GM19025 (cell line): ENCODE measurements at regions not wholly inside any gene's neighbourhood (a gene's known extent, or its start where the extent isn't known, plus 50 kb on each side); places are given as distances from the start of the nearest gene placed in this dataset.

ENCODE experiments used
- ATAC-seq: cut with Tn5 transposase; IDR thresholded peaks from one replicate; pipeline ENCODE4 v1.9.1; 2021; ENCODE audit warnings: mild to moderate bottlenecking, low read depth, moderate library complexity; ENCODE audit not compliant: unreplicated experiment

DNA sequence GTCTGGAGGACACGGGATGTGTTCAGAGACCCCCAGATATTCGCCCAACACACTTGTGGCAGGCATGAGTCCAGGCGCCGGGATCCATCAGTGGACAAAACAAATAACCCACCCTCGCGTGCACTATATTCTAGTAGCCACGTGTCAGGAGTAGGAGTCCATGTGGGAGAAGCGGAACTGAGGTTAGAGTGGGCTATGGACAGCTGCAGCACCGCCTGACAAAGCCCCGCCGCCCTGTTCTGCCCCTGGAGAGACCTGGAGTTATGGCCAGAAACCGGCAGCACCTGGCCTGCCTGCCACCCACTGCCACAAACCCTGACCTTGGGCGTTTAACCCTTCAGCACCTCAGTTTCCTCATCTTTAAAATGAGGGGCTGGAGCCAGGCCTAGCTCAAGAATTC lies 181.0 kb upstream of the RNF32 start:
- ATAC-seq = no peak

DNA sequence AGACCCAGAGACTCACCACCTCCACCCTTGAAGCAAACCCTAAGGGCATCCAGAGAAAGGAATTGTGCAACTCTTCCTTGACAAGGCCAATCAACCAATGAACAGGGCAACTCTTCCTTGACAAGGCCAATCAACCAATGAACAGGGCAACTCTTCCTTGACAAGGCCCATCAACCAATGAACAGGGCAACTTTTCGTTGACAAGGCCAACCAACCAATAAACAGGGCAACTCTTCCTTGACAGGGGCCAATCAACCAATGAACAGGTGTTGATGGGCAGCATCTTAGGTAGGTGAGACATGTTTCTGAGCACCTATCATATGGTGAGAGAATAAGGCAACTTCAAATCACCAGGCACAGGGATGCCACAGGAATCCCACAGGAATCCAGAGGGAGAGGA lies 181.5 kb upstream of the RNF32 start:
- no peak for ATAC-seq

DNA sequence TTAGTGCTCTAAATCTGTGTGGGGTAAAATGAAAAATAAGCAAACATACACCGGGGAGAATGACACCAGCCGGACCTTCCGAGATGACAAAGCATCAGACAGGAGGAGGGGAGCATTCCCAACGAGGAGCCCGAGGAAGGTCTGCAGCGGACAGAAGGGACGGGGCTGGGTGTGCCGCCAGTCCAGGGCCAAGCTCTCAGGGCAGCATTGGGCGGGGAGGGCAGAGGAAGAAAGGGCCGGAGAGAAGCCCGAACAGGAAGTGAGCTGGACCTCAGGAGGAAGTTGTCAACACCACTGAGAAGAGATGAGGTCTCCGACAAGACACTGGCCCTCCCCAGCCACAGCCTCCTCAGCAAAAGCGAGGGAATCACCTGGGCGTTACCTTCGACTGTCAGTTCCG lies 182.6 kb upstream of the RNF32 start:
- ATAC-seq = no peak

DNA sequence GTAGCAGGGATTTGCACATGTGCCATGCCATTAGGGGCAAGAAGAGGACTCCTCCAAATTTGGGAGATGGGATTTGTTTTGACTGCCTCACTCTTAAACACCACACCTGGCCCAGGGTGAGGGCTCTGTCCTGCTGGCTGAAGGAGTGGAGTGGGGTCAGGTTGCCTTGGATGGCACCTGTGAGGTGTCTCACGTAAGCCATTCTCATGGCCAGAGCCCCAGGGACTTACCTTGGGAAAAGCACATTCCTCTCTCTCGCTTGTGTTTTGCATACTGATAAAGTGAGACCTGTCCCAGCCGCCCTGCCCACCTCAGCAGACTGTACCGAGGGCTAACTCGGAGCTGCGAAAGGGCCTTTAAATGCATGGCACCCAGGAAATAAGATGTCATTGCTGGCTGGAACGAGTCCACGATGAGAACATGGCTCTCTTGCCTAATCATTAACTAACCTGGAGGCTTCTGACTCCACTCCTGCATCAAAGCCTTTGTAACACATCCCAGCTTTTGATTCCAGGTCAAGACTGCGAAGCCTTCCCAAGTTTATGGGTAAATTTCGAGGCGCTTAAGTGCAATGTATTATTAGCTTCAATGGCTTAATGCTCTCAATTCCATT lies 184.0 kb upstream of the RNF32 start:
- ATAC-seq = no peak

GRCh38 chr7:156456032-156456431 lies 184.5 kb upstream of the RNF32 start:
- no peak for ATAC-seq

- no peak for ATAC-seq
Observed at GRCh38 chr7:156450473-156450872, 190.1 kb upstream of the RNF32 start.

DNA sequence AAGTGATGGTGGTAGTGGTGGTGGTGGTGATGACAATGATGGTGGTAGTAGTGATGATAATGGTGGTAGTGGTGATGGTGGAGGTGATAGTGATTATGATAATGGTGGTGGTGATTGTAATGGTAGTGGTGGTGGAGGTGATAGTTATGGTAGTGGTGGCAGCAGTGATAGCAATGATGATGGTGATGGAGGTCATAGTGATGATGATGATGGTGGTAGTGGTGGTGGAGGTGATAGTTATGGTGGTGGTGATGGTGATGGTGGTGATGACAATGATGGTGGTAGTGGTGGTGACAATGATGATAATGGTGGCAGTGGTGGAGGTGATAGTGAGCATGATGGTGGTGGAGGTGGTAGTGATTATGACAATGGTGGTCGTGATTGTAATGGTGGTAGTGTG lies 191.7 kb upstream of the RNF32 start:
- no peak for ATAC-seq

DNA sequence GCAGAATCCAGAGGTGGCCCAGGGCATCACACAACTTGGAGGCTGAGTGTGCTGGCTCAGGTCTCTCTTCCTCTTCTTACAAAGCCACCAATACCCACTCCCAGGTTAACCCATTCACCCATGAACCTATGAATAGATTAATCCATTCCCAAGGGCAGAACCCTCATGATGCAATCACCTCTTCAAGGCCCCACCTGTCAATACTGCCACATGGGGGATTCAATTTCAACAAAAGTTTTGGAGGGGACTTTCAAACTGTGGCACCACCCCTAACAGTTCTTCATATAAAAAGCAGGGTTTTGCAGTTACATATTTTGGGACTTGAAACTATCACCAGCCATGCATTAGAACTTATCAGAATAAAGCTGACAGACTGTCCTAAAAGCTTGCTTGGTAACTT lies 193.6 kb upstream of the RNF32 start:
- no peak for ATAC-seq

GRCh38 chr7:156445997-156446761 lies 194.4 kb upstream of the RNF32 start:
- no peak for ATAC-seq

DNA sequence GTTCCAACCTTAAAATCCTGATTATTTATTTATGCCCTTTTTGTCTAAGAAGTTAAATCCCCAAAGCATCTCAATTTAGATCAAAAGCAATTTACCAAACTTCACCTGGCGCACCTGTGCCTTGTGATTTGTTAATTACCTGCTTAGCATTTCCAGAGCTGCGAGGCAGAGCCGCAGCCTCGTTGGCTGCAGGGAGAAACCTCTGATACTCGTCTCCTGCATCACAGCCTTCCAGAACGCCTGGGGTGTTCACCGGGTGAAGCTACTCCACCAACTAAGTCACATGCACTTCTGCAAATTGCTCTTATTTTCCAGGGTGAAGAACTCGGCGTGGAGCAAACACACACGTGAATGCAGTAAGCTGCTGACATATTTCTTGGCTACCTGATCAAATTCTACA lies 198.1 kb upstream of the RNF32 start:
- ATAC-seq = no peak

- ATAC-seq = no peak
Observed at GRCh38 chr7:156440456-156440855, 200.1 kb upstream of the RNF32 start.

GRCh38 chr7:156438011-156438410 lies 202.6 kb upstream of the RNF32 start:
- no peak for ATAC-seq

DNA sequence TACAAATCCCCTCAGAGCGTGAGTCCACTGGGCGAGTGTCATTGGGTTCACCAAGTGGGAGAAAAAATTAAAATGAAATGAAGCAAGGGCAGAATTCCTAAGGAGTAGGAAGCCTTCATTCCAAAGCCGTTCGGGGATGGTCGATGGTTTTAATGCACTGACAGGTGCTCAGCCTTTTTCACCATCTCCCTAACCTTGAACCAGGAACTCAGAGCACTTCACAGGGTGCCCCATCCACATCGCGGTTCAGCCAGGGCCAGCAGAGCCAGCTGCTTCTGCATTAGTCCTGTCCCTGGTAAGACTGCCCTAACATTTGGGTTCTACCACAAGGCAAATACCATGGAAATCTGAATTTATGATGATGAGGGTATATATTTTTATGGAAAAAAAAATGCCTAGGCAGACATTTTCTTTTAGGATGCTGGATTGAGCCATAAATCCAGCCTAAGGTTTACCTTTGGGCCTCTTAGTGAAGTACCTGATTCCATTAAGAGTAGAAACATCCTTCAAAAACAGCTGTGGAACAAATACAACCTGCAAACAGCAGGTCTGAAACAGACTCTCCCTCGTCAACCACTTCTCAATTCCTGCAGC lies 203.5 kb upstream of the RNF32 start:
- ATAC-seq = no peak

DNA sequence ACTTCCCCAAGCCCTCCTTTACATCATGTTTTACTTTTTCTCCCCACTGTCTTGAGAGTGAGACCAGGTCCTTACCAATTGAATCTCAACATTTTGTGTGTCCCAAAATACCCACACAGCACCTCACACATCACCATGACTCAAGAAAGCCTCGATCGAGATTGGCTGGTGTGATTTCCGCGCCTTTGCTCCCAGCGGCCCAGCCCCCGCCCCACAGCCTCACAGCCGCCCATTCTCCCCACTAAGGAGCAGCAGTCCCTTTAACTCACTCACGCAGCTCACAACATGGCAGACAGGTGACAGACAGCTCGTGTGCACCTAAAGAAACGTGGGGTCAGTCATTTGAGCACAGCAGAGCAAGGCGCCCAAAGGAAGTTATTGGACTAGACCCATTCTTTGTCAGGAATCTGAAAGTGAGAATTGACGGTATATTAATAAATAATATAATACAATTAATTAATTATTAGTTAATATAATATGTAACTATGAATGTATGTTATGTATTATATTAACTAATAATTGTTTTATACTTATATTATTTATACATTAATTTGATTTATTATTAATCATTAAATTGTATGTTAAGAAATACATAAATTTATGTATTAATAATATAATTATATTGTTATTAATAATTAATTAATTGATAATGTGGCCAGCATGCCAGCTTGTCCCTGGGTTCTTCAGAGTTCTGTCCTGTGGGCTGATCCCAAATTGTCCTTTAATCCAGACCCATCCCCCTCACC lies 204.9 kb upstream of the RNF32 start:
- ATAC-seq = no peak

DNA sequence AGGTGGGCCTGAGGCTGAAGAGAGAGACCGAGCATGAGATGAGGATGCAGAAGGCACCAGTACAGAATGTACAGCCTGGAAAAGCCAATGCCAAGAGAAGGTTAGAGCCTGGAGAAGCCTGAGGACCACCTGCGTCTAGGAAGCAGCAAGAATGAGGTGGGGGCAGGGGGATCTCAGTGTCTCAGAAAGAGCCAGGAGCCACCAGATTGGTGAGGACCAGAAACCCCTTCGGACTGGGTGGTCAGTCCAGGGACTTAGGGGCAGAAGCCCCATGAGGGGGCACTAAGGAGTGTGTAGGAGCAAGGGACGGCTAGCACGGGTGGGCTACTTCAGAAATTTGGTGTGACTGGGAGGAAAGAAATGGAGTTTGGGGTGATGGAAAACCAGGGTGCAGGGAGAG lies 205.9 kb upstream of the RNF32 start:
- ATAC-seq = no peak

DNA sequence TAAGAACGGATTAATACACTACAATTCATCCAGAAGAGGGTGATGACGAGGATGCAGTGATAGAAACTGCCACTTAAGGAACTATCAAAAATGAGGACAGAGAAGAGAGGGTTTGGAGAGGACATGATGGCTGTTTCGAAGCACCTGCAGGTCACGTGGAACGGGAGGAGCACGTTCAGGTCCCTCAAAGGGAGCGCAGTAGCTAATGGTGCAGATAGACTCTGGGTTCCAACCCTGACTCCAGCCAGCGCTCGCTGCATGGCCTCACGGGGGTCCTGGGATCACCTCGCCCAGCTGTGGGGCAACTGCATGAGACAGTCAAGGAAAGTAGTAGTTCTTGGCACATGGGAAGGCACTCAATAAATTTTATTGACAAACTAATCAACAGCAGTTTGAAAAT lies 208.6 kb upstream of the RNF32 start:
- no peak for ATAC-seq

DNA sequence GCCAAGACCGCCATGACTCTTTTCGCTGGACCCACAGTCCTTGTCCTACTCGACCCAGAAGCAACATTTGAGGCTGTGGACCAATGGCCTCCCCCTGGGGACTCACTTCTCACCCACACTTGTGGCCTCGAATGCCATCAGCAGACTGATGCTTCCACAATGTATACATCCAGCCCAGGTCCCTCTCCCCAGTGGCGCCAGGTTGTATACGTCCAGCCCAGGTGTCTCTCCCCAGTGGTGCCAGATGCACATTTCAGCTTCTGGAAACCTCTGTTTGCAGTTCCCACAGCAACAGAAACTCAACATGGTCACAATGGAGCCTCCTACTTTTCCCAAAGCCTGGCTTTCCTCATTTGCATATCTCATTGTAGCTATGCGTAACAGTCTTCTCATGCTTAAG lies 210.5 kb upstream of the RNF32 start:
- ATAC-seq = no peak

DNA sequence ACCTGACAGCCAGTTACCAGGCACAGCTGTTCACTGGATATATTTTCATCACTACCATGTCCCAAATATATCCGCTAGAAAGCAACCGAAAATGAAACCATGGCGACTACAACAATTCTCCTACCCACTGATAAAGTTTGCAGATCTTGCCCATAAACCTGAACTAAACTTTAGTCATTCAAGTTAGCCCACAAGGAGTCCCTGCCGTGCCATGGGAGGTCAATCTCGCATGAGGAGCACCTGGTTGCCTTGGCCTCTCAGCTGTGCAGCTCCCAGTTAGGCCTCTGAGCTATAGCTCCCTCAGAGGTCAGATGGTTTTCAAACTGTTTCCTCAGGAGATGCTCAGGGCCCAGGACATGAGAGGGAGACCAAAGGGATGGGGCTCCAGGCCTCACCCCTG lies 211.1 kb upstream of the RNF32 start:
- ATAC-seq = no peak

DNA sequence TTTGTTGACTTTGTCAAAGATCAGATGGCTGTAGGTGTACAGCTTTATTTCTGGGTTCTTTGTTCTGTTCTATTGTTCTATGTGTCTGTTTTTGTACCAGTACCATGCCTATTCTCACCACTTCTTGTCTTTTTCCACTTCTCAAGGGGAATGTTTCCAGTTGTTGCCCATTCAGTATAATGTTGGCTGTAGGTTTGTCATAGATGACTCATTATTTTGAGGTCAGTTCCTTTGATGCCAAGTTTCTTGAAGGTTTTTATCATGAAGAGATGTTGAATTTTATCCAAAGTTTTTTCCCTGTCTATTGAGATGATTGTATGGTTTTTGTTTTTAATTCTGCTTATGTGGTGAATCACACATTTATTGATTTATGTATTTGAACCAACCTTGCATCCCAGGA lies 216.7 kb upstream of the RNF32 start:
- ATAC-seq = no peak

GRCh38 chr7:156420496-156420895 lies 220.1 kb upstream of the RNF32 start:
- no peak for ATAC-seq

- no peak for ATAC-seq
Observed at GRCh38 chr7:156419782-156420181, 220.8 kb upstream of the RNF32 start.
